GM10266 (cell line): ENCODE measurements at regions not wholly inside any gene's neighbourhood (a gene's known extent, or its start where the extent isn't known, plus 50 kb on each side); places are given as distances from the start of the nearest gene placed in this dataset.

ENCODE experiments used
- DNase-seq: peaks from one replicate; pipeline ENCODE4 v3.0.0; 2012; ENCODE audit errors: extremely low spot score
- CTCF ChIP-seq: IDR thresholded peaks from 2 replicates; pipeline ENCODE4 v1.5.1; 2012; ENCODE audit warnings: mild to moderate bottlenecking, low read depth; ENCODE audit not compliant: control insufficient read depth, insufficient read depth; ENCODE audit errors: missing control alignments

- DNase-seq: no peak
- no peak for TF ChIP-seq CTCF
These were observed 132.7 kb upstream of the USP24 start for GRCh38 chr1:55347866-55348265.

DNA sequence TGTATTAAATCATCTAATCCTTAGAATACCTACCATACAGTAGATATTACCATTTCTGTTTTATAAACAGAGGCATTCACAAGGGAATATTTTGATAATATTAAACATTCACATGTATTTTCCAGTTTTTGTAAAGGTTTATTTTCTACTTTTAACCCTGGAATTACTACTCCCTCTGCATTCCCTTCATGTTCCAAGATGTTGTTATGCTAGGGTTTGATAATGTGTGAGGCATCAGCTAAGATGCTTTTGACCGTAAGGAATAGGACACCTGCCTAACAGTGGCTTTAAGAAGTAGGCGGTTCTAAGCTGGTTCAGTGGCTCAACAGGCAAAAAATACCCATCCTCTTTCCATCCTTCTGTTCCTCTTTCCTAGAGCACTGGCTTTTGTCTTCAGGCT is 131.9 kb upstream of the USP24 start:
- no peak for TF ChIP-seq CTCF
- DNase-seq: no peak

- no peak for DNase-seq
- no peak for TF ChIP-seq CTCF
These were observed 131.4 kb upstream of the USP24 start for GRCh38 chr1:55346586-55346985.

DNA sequence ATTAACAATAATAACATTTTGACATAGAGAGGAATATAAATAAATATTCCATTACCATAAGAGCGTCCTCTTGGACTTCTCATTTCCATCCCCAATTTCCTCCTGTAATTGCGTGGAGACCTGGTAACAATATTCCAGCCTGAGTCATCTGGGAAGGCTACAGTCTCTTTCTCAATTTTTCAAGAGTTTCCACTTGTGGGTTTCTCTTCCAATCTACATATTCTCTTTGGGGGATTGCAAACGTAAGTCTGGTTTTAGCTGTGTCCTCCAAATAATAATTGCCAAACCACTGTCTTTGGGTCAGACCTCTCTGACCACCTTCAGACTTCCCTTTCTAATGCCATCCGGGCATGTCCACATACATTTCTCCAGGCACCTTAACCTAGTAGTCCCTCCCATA is 124.5 kb upstream of the USP24 start:
- no peak for DNase-seq

DNA sequence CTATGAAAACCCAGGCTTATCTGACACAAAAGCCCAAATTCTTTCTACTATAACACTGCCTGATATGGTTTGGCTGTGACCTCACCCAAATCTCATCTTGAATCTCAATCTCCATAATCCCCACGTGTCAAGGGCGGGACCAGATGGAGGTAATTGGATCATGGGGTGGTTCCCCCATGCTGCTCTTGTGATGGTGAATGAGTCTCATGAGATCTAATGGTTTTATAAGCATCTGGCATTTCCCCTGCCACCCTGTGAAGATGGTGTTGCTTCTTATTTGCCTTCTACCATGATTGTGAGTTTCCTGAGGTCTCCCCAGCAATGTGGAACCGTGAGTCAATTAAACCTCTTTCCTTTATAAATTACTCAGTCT is 123.3 kb upstream of the USP24 start:
- TF ChIP-seq CTCF: no peak
- no peak for DNase-seq

More for the DNA sequence above, 124.5 kb upstream of the USP24 start:
- no peak for TF ChIP-seq CTCF

GRCh38 chr1:55337801-55338447 is 122.8 kb upstream of the USP24 start:
- DNase-seq: peak; percentile 59
- TF ChIP-seq CTCF: peak; percentile 64

GRCh38 chr1:55334797-55335196 is 119.6 kb upstream of the USP24 start:
- no peak for DNase-seq
- no peak for TF ChIP-seq CTCF
